HAP-1 (cell line): ENCODE measurements at regions not wholly inside any gene's neighbourhood (a gene's known extent, or its start where the extent isn't known, plus 50 kb on each side); places are given as distances from the start of the nearest gene placed in this dataset.
"Not testable (repeated sequence)": the region's sequence is repeated elsewhere in the genome, so short reads cannot be mapped to it uniquely, and the experiment has no call there.

Experiments used
- DNase-seq, 2 experiments: peaks; one replicate each; pipeline ENCODE4 v3.0.0-alpha.2; 2016 to 2020; ENCODE audit warnings: low spot score in 2 of 2
- H3K27me3 ChIP-seq: fragments of 250-450 bp; sonication (Bioruptor Pico); 2 replicates; pipeline ENCODE4 v1.5.1; 2020; ENCODE audit warnings: low read depth, mild to moderate bottlenecking, moderate library complexity
- H3K36me3 ChIP-seq: fragments of 250-450 bp; sonication (Bioruptor Pico); replicated peaks from 2 replicates; pipeline ENCODE4 v1.5.1; 2020; ENCODE audit warnings: mild to moderate bottlenecking
- H3K4me1 ChIP-seq: fragments of 250-450 bp; sonication (Bioruptor Pico); 2 replicates; pipeline ENCODE4 v1.5.1; 2020; ENCODE audit warnings: mild to moderate bottlenecking
- H3K4me3 ChIP-seq: fragments of 250-450 bp; sonication (Bioruptor Pico); 2 replicates; pipeline ENCODE4 v1.5.1; 2020; ENCODE audit warnings: mild to moderate bottlenecking, moderate library complexity
- H3K9me3 ChIP-seq: fragments of 250-450 bp; sonication (Bioruptor Pico); 2 replicates; pipeline ENCODE4 v1.5.1; 2020; ENCODE audit warnings: mild to moderate bottlenecking, moderate library complexity
- in situ Hi-C: fragments of 300-500 bp; cut with MboI; formaldehyde crosslinking; loops from 3 replicates; pipeline ENCODE4 v1.14.3; 2020; ENCODE audit warnings: low sequenced_read_pairs, inconsistent platforms, mixed read lengths

DNA sequence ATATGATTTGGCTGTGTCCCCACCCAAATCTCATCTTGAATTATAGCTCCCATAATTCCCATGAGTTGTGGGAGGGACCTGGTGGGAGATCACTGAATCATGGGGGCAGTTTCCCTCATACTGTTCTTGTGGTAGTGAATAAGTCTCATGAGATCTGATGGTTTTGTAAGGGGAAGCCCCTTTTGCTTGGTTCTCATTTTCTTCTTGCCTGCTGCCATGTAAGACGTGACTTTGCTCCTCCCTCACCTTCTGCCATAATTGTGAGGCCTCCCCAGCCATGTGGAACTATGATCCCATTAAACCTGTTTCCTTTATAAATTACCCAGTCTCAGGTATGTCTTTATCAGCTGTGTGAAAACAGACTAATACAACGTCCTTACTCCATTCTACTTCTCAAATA is 108.5 kb upstream of the SCAF8 start:
- H3K4me1 ChIP-seq, in situ Hi-C loops, H3K4me3 ChIP-seq, H3K36me3 ChIP-seq, H3K9me3 ChIP-seq, DNase-seq, H3K27me3 ChIP-seq: not testable (repeated sequence)

- no peak overlapping the region for H3K4me3 ChIP-seq
- no peaks in the 10 kb centered on the region for H3K36me3 ChIP-seq
- H3K9me3 ChIP-seq: no peaks in the 10 kb centered on the region; the same call in 1 of the 2 replicates
- in situ Hi-C loops: no loop called here
- H3K27me3 ChIP-seq: no peaks in the 10 kb centered on the region
- H3K4me1 ChIP-seq: no peaks in the 10 kb centered on the region
- no peak for DNase-seq
Measured at GRCh38 chr6:154625721-154626120, 107.5 kb upstream of the SCAF8 start.

GRCh38 chr6:154629127-154629526 is 104.1 kb upstream of the SCAF8 start:
- H3K27me3 ChIP-seq: no peaks in the 10 kb centered on the region
- peaks cover 9% of the 10 kb centered on the region for H3K4me1 ChIP-seq
- in situ Hi-C loops: no loop called here
- no peaks in the 10 kb centered on the region; the same call in 1 of the 2 replicates for H3K9me3 ChIP-seq
- H3K4me3 ChIP-seq: no peak overlapping the region
- DNase-seq: no peak
- H3K36me3 ChIP-seq: no peaks in the 10 kb centered on the region

DNA sequence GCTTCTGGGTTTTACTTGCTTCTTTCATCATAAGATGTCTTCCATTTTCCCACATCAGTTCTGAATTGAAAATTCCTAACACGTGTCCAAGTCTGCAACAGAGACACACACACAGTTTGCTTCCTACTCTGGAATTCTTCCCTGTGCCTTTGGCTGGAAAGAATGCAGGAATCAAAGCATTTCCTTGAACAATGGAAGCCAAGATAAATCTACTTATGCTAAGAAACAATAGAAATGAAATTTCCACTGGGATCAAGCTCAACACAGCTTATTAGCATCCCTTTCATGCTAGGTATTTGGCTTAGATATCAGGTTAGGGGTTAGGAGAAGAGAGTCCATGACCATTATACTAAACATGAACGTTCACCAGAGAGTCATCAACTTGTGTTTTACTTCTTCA is 101.1 kb upstream of the SCAF8 start:
- in situ Hi-C loops: no loop called here
- DNase-seq: peak; percentile 20 to 63
- Histone ChIP-seq H3K36me3 (no peaks in the 10 kb centered on the region), H3K9me3 (no peaks in the 10 kb centered on the region), H3K4me3 (no peak overlapping the region), H3K27me3 (no peaks in the 10 kb centered on the region), H3K4me1 (peaks cover 9% of the 10 kb centered on the region)

- no peak for DNase-seq
- in situ Hi-C loops: no loop called here
- H3K27me3 ChIP-seq: no peaks in the 10 kb centered on the region
- H3K9me3 ChIP-seq: no peaks in the 10 kb centered on the region
- peaks cover 9% of the 10 kb centered on the region for H3K4me1 ChIP-seq
- H3K36me3 ChIP-seq: no peaks in the 10 kb centered on the region
- no peak overlapping the region for H3K4me3 ChIP-seq
Measured at GRCh38 chr6:154637392-154637791, 95.8 kb upstream of the SCAF8 start.

GRCh38 chr6:154638369-154638768 is 94.8 kb upstream of the SCAF8 start:
- H3K27me3 ChIP-seq: no peaks in the 10 kb centered on the region
- no peaks in the 10 kb centered on the region for H3K36me3 ChIP-seq
- H3K4me3 ChIP-seq: no peak overlapping the region
- peak; percentile 38 to 93 for DNase-seq
- in situ Hi-C loops: no loop called here
- H3K4me1 ChIP-seq: peaks cover 8% of the 10 kb centered on the region
- H3K9me3 ChIP-seq: no peaks in the 10 kb centered on the region

- H3K9me3 ChIP-seq, H3K4me3 ChIP-seq, H3K36me3 ChIP-seq, DNase-seq, in situ Hi-C loops, H3K27me3 ChIP-seq, H3K4me1 ChIP-seq: not testable (repeated sequence)
Measured at GRCh38 chr6:154639196-154639595, 94.0 kb upstream of the SCAF8 start.

DNA sequence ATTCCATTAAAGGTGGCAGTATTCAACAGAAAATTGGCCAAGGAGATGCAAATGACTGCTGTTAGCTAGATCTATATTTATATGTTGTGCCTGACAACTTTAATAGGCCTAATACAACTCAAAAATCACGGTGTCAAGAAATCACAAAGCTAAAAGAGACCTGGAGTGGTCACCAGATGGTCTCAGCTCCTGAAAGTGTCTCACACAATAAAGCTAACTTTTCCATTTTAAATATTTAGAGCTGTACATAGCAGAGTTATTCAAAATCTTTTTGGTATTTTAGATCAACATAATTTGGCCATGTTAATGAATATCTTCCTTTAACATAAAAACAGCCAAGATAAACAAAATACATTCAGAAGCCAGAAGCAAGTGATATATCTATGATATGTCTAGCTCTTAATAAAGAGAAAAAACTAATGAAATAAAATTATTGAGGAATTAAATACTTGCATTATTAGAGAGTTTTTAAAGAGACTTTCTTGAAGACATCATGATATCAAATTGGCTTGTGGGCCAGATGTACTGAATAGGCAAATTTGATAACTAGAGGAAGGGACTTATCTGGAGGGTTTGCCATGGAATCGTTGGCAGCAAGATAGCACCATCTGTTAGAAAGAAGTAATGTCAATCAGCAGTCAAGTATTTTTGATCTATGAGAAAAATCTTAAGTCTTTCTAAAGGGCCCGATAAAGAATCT is 84.9 kb upstream of the SCAF8 start:
- in situ Hi-C loops: no loop called here
- no peak for DNase-seq
- Histone ChIP-seq H3K4me1 (peaks cover 5% of the 10 kb centered on the region), H3K9me3 (no peaks in the 10 kb centered on the region), H3K27me3 (no peaks in the 10 kb centered on the region), H3K4me3 (no peak overlapping the region), H3K36me3 (no peaks in the 10 kb centered on the region)

- Histone ChIP-seq H3K4me3 (no peak overlapping the region), H3K27me3 (no peaks in the 10 kb centered on the region), H3K4me1 (peaks cover 5% of the 10 kb centered on the region), H3K36me3 (no peaks in the 10 kb centered on the region), H3K9me3 (no peaks in the 10 kb centered on the region)
- DNase-seq: no peak
- in situ Hi-C loops: no loop called here
Measured at GRCh38 chr6:154648888-154649205, 84.4 kb upstream of the SCAF8 start.

GRCh38 chr6:154649721-154650120 is 83.5 kb upstream of the SCAF8 start:
- in situ Hi-C loops: no loop called here
- H3K9me3 ChIP-seq: no peaks in the 10 kb centered on the region
- peaks cover 5% of the 10 kb centered on the region for H3K4me1 ChIP-seq
- no peaks in the 10 kb centered on the region for H3K36me3 ChIP-seq
- no peak overlapping the region for H3K4me3 ChIP-seq
- DNase-seq: no peak
- no peaks in the 10 kb centered on the region for H3K27me3 ChIP-seq

DNA sequence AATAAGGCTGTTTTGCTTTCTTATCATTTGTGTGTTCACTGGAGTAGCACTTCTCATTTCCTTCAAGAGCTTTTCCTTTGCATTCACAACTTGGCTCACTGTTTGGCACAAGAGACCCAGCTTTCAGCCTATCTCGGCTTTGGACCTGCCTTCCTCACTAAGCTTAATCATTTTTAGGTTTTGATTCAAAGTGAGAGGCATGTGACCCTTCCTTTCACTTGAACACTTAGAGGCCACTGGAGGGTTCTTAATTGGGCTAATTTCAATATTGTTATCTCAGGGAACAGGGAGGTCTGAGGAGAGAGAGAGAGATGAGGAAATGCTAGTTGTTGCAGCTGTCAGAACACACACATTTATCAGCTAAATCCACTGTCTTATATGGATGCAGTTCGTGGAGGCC is 82.9 kb upstream of the SCAF8 start:
- Histone ChIP-seq H3K9me3 (no peaks in the 10 kb centered on the region), H3K4me3 (no peak overlapping the region), H3K27me3 (no peaks in the 10 kb centered on the region), H3K4me1 (peaks cover 5% of the 10 kb centered on the region), H3K36me3 (no peaks in the 10 kb centered on the region)
- in situ Hi-C loops: no loop called here
- DNase-seq: no peak

- Histone ChIP-seq H3K36me3 (no peaks in the 10 kb centered on the region), H3K9me3 (no peaks in the 10 kb centered on the region), H3K4me1 (peaks cover 5% of the 10 kb centered on the region), H3K27me3 (no peaks in the 10 kb centered on the region), H3K4me3 (no peak overlapping the region)
- in situ Hi-C loops: no loop called here
- DNase-seq: no peak
Measured at GRCh38 chr6:154651656-154652055, 81.6 kb upstream of the SCAF8 start.

- Histone ChIP-seq H3K4me3 (no peak overlapping the region), H3K4me1 (no peaks in the 10 kb centered on the region), H3K9me3 (no peaks in the 10 kb centered on the region), H3K27me3 (no peaks in the 10 kb centered on the region), H3K36me3 (no peaks in the 10 kb centered on the region)
- no peak for DNase-seq
- in situ Hi-C loops: no loop called here
Measured at GRCh38 chr6:154653385-154653784, 79.8 kb upstream of the SCAF8 start.

- no peaks in the 10 kb centered on the region for H3K27me3 ChIP-seq
- no peaks in the 10 kb centered on the region for H3K4me1 ChIP-seq
- H3K36me3 ChIP-seq: no peaks in the 10 kb centered on the region
- DNase-seq: no peak
- in situ Hi-C loops: no loop called here
- no peak overlapping the region for H3K4me3 ChIP-seq
- H3K9me3 ChIP-seq: no peaks in the 10 kb centered on the region
Measured at GRCh38 chr6:154653853-154654252, 79.4 kb upstream of the SCAF8 start.

GRCh38 chr6:154656660-154657059 is 76.6 kb upstream of the SCAF8 start:
- no peaks in the 10 kb centered on the region for H3K9me3 ChIP-seq
- no peak for DNase-seq
- no peak overlapping the region for H3K4me3 ChIP-seq
- no peaks in the 10 kb centered on the region for H3K36me3 ChIP-seq
- no peaks in the 10 kb centered on the region for H3K4me1 ChIP-seq
- H3K27me3 ChIP-seq: no peaks in the 10 kb centered on the region
- in situ Hi-C loops: no loop called here
